ENCODE measurements at regions not wholly inside any gene's neighbourhood (a gene's known extent, or its start where the extent isn't known, plus 50 kb on each side); places are given as distances from the start of the nearest gene placed in this dataset.
"Not testable (repeated sequence)": the region's sequence is repeated elsewhere in the genome, so short reads cannot be mapped to it uniquely, and the experiment has no call there.

GRCh38 chr21:25166904-25167303 is 440.4 kb downstream of the MRPL39 start:
- FAIRE-seq; H3K4me2 ChIP-seq (ENCODE audit: insufficient read depth in 1 of 2, low read depth in 2 of 2, low read length in 2 of 2); DNase-seq (ENCODE audit: low read depth in 1 of 2, low spot score in 2 of 2); H3K27ac ChIP-seq (ENCODE audit: low read depth, low read length); H2AFZ ChIP-seq (ENCODE audit: low read length); H3K79me1 ChIP-seq (ENCODE audit: low read depth, low read length); CTCF ChIA-PET (ENCODE audit: partially characterized antibody); H3K4me1 ChIP-seq (replicated peaks in 1 of 4; ENCODE audit: control insufficient read depth in 3 of 4, insufficient read depth in 4 of 4, low read length in 3 of 4); H2BK20ac ChIP-seq (ENCODE audit: low read length); H3K4ac ChIP-seq (replicated peaks; ENCODE audit: insufficient read length, low read depth, low read length); POLR2A ChIA-PET (ENCODE audit: partially characterized antibody); H2BK15ac ChIP-seq (ENCODE audit: low read length); H3K14ac ChIP-seq (ENCODE audit: insufficient read length); H2BK12ac ChIP-seq (ENCODE audit: low read depth, low read length); H3K27me3 ChIP-seq (replicated peaks in 1 of 4; ENCODE audit: control insufficient read depth in 3 of 4, extremely low read depth in 1 of 4, insufficient read depth in 3 of 4, low read length in 3 of 4); H3K79me2 ChIP-seq (ENCODE audit: control insufficient read depth in 1 of 2, insufficient read depth in 2 of 2, low read length in 2 of 2); H4K20me1 ChIP-seq (replicated peaks in 1 of 2; ENCODE audit: control insufficient read depth in 1 of 2, insufficient read depth in 2 of 2, low read length in 2 of 2); H4K91ac ChIP-seq (replicated peaks; ENCODE audit: insufficient read length, low read length); H4K8ac ChIP-seq (ENCODE audit: extremely low read depth, insufficient read depth, low read length); H3K4me3 ChIP-seq (ENCODE audit: extremely low read depth in 1 of 4, insufficient read depth in 2 of 4, low read depth in 3 of 4, low read length in 4 of 4); H4K5ac ChIP-seq (ENCODE audit: insufficient read length, low read depth, low read length); H2BK120ac ChIP-seq (replicated peaks; ENCODE audit: low read depth, low read length); H3K56ac ChIP-seq (replicated peaks; ENCODE audit: insufficient read length, low read depth, low read length); H3K36me3 ChIP-seq (ENCODE audit: control insufficient read depth in 2 of 4, insufficient read depth in 4 of 4, low read length in 3 of 4); H3K18ac ChIP-seq (ENCODE audit: extremely low read depth, low read length); H2BK5ac ChIP-seq (ENCODE audit: low read depth, low read length); H3K9ac ChIP-seq (replicated peaks in 1 of 4; ENCODE audit: extremely low read depth in 1 of 4, low read depth in 3 of 4, low read length in 3 of 4); H2AK5ac ChIP-seq (ENCODE audit: low read depth, low read length); H3K23me2 ChIP-seq (ENCODE audit: low read depth, low read length); H3K23ac ChIP-seq (ENCODE audit: insufficient read length): not testable (repeated sequence)
- peaks cover 10 to 19% of the 10 kb centered on the region in 2 experiments for H3K9me3 ChIP-seq (ENCODE audit: insufficient read depth in 2 of 2, low read depth in 1 of 2, low read length in 1 of 2)
- 94% methylated on average over 1 of the region's 1 CpG; no CpG with 5 or more reads in 1 of the 2 experiments for WGBS, 2 experiments (ENCODE audit: extremely low coverage in 1 of 2, insufficient coverage in 1 of 2, insufficient read length in 1 of 2, insufficient replicate concordance in 2 of 2, low coverage in 1 of 2, low lambda C conversion rate in 2 of 2, missing lambda C conversion rate in 1 of 2)
